Panc1 (cell line): ENCODE measurements at regions not wholly inside any gene's neighbourhood (a gene's known extent, or its start where the extent isn't known, plus 50 kb on each side); places are given as distances from the start of the nearest gene placed in this dataset.
A peak's percentile ranks its signal among the peaks of the same experiment; 100 is the strongest.

Experiments used
- CTCF ChIP-seq: fragments of 450-650 bp; IDR thresholded peaks from 2 replicates; pipeline ENCODE4 v1.5.1; 2017; ENCODE audit warnings: mild to moderate bottlenecking
- POLR2AphosphoS5 ChIP-seq: IDR thresholded peaks from 2 replicates; pipeline ENCODE4 v1.6.1; 2012; ENCODE audit warnings: mild to moderate bottlenecking, low read depth, low read length, moderate library complexity
- REST ChIP-seq, 2 experiments: IDR thresholded peaks; 2 replicates each; pipeline ENCODE4 v1.6.1; 2011 to 2012; ENCODE audit warnings: low read depth in 2 of 2, control low read depth in 1 of 2, low read length in 1 of 2, mild to moderate bottlenecking in 1 of 2, moderate library complexity in 1 of 2; ENCODE audit not compliant: insufficient read depth in 1 of 2
- SIN3A ChIP-seq: IDR thresholded peaks from 2 replicates; pipeline ENCODE4 v1.6.1; 2012; ENCODE audit warnings: low read depth, mild to moderate bottlenecking, low read length, moderate library complexity, borderline replicate concordance; ENCODE audit not compliant: insufficient read depth
- TCF7L2 ChIP-seq: IDR thresholded peaks from 2 replicates; pipeline ENCODE4 v1.6.1; 2011; ENCODE audit warnings: mild to moderate bottlenecking, low read depth, low read length, inconsistent platforms

- TF ChIP-seq CTCF (no peak), POLR2AphosphoS5 (no peak; the same call in 1 of the 2 replicates), REST (IDR thresholded peaks at IDR 0.05; ENCODE audit: insufficient read depth in 1 of 2, low read depth in 2 of 2, low read length in 1 of 2) (no peak), SIN3A (no peak), TCF7L2 (peak; percentile 26; the same call in 1 of the 2 replicates)
These were observed 601.0 kb downstream of the SLC4A3 start for GRCh38 chr2:220228310-220229006.
